HFFc6 (cell line): ENCODE measurements at regions not wholly inside any gene's neighbourhood (a gene's known extent, or its start where the extent isn't known, plus 50 kb on each side); places are given as distances from the start of the nearest gene placed in this dataset.
"Not testable (repeated sequence)": the region's sequence is repeated elsewhere in the genome, so short reads cannot be mapped to it uniquely, and the experiment has no call there.

Experiments
- DNase-seq: peaks from one replicate; pipeline ENCODE4 v3.0.0-alpha.2; 2018
- H3K27ac Mint-ChIP-seq: 2 replicates; pipeline ENCODE4 v1.8.0; 2020; ENCODE audit warnings: mild to moderate bottlenecking, mixed read lengths
- H3K27me3 Mint-ChIP-seq: 2 replicates; pipeline ENCODE4 v1.8.0; 2021; ENCODE audit warnings: mild to moderate bottlenecking, moderate library complexity, mixed read lengths; ENCODE audit not compliant: insufficient read depth
- H3K36me3 Mint-ChIP-seq: 2 replicates; pipeline ENCODE4 v1.8.0; 2021; ENCODE audit warnings: low read depth, mixed read lengths
- H3K4me1 Mint-ChIP-seq: 2 replicates; pipeline ENCODE4 v1.8.0; 2020; ENCODE audit warnings: low read depth, mixed read lengths
- H3K4me3 Mint-ChIP-seq: 2 replicates; pipeline ENCODE4 v1.8.0; 2020; ENCODE audit warnings: mild to moderate bottlenecking, moderate library complexity, mixed read lengths
- H3K9me3 Mint-ChIP-seq: 2 replicates; pipeline ENCODE4 v1.8.0; 2020; ENCODE audit warnings: mild to moderate bottlenecking, mixed read lengths
- CTCF ChIP-seq: fragments of 200-600 bp; sonication (generic); IDR thresholded peaks from 2 replicates; pipeline ENCODE4 v1.5.0; 2021; ENCODE audit warnings: antibody characterized with exemption, mild to moderate bottlenecking

GRCh38 chr2:175275539-175275938 is 94.0 kb upstream of the ATP5MC3 start:
- Mint-ChIP-seq H3K27me3 (peaks cover 12% of the 10 kb centered on the region), H3K4me1 (no peaks in the 10 kb centered on the region), H3K9me3 (no peaks in the 10 kb centered on the region), H3K27ac (no peak overlapping the region), H3K36me3 (no peaks in the 10 kb centered on the region), H3K4me3 (no peak overlapping the region)
- no peak for DNase-seq
- no peak for TF ChIP-seq CTCF

GRCh38 chr2:175259164-175259563 is 77.7 kb upstream of the ATP5MC3 start:
- Mint-ChIP-seq H3K4me1 (no peaks in the 10 kb centered on the region), H3K27me3 (peaks cover 4% of the 10 kb centered on the region), H3K27ac (no peak overlapping the region), H3K4me3 (no peak overlapping the region), H3K9me3 (no peaks in the 10 kb centered on the region), H3K36me3 (no peaks in the 10 kb centered on the region)
- no peak for DNase-seq
- no peak for TF ChIP-seq CTCF

GRCh38 chr2:175256806-175257585 is 75.5 kb upstream of the ATP5MC3 start:
- Mint-ChIP-seq H3K4me3 (no peak overlapping the region), H3K27ac (no peak overlapping the region), H3K27me3 (peaks cover 4% of the 10 kb centered on the region), H3K9me3 (no peaks in the 10 kb centered on the region), H3K36me3 (no peaks in the 10 kb centered on the region), H3K4me1 (no peaks in the 10 kb centered on the region)
- no peak for DNase-seq
- TF ChIP-seq CTCF: no peak

GRCh38 chr2:175256391-175256790 is 74.9 kb upstream of the ATP5MC3 start:
- DNase-seq, H3K4me1 Mint-ChIP-seq, H3K36me3 Mint-ChIP-seq, H3K4me3 Mint-ChIP-seq, H3K27me3 Mint-ChIP-seq, H3K9me3 Mint-ChIP-seq, H3K27ac Mint-ChIP-seq: not testable (repeated sequence)

- H3K9me3 Mint-ChIP-seq: no peaks in the 10 kb centered on the region
- TF ChIP-seq CTCF: no peak
- DNase-seq: no peak
- no peak overlapping the region for H3K4me3 Mint-ChIP-seq
- H3K27me3 Mint-ChIP-seq: peaks cover 4% of the 10 kb centered on the region
- no peak overlapping the region for H3K27ac Mint-ChIP-seq
- H3K4me1 Mint-ChIP-seq: no peaks in the 10 kb centered on the region
- no peaks in the 10 kb centered on the region for H3K36me3 Mint-ChIP-seq
Measured at GRCh38 chr2:175253871-175254270, 72.4 kb upstream of the ATP5MC3 start.

- H3K27me3 Mint-ChIP-seq: peaks cover 17% of the 10 kb centered on the region
- H3K36me3 Mint-ChIP-seq: no peaks in the 10 kb centered on the region
- TF ChIP-seq CTCF: peak; percentile 84
- H3K27ac Mint-ChIP-seq: no peak overlapping the region
- peak; percentile 29 for DNase-seq
- no peak overlapping the region for H3K4me3 Mint-ChIP-seq
- H3K9me3 Mint-ChIP-seq: no peaks in the 10 kb centered on the region
- H3K4me1 Mint-ChIP-seq: no peaks in the 10 kb centered on the region
Measured at GRCh38 chr2:175251425-175252041, 70.0 kb upstream of the ATP5MC3 start.
